HG02943 (cell line): ENCODE measurements at regions not wholly inside any gene's neighbourhood (a gene's known extent, or its start where the extent isn't known, plus 50 kb on each side); places are given as distances from the start of the nearest gene placed in this dataset.

Experiments
- ATAC-seq: cut with Tn5 transposase; IDR thresholded peaks from one replicate; pipeline ENCODE4 v1.9.1; 2021; ENCODE audit warnings: mild to moderate bottlenecking, low read depth, moderate library complexity; ENCODE audit not compliant: unreplicated experiment

DNA sequence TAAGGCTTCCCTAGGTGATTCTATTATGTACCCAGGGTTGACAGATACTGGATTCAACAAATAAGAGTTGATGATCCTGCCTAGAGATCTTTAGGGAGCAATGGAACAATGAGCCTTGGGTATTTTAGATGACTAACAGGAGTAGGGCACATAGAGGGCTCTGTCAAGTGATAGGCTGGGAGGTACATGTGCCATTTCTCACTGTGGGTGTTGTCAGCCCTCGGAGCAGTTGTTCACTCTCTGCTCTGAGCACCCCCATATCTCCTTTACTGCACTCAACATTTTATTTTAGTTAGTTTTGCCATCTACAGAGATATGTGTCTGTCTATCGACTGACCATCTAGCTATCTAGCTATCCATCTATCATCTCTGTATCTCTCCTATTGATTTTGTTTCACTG lies 950.6 kb downstream of the TYW1 start:
- ATAC-seq, result no peak

DNA sequence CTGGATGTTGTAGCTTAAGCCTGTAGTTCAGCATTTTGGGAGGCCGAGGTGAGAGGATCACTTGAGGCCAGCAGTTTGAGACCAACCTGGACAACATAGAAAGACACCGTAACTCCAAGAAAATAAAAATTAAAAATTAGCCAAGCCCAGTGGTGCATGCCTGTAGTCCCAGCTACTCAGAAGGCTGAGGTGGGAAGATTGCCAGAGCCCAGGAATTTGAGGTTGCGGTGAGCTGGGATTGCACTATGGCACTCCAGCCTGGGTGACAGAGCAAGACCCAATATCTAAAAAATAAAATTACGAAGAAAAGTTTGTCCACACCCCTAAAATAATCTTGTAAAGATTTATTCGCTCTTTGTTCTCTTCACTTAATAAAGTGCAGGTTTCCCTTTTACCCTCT lies 951.0 kb downstream of the TYW1 start:
- ATAC-seq, result no peak

DNA sequence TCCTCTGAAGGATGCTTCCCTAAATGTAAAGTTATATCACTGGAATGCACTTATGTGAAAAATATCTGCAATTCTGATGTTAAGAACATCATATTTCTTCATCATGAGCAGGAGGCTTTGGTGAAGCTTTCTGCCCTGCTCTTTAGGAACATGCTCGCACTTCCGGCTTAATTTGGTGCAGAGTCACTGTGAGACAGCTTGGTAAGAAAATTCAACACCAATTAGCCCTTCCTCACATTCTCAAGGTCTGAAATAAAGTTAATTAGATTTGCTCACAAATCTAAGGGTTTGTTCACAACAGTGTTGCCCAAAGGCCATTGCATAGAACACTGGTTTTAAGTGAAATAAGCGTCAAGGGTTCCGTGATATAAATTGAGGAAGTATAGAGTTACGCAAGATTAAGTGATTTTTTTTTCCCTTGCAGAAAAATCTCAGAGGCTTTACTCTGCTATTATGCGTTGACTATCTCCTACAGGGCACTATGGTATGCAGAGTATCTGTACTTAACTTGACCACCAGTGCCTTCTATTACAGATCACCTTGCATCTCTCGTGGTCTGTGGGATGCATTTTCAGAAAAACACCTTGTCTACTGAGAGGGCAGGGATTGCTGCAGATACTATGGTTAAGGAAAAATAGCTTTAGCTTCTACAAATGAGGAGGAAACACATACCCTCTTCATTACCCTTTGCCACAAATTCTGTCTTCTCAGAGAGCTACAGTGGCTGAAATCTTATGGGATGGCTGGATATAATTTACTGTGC lies 953.9 kb downstream of the TYW1 start:
- ATAC-seq, result no peak

DNA sequence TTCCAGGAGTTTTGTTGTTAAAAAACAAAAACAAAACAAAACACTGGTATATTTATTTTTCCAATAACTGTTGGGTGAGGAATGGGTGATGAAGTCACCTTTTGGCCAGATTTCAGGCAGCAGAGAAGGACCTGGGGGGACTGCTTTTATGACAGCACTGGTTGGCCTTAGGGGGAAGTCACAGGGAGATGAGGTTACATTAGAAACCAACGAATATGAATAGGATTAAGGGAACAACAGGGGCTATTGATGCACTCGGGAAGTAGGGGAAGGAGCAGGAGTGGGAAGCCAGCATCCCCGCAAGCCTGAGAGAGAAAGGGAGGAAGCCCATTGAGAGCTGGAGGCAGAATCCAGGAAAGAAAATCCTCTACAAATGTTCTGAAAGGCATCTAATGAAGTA lies 958.4 kb downstream of the TYW1 start:
- ATAC-seq, result no peak

DNA sequence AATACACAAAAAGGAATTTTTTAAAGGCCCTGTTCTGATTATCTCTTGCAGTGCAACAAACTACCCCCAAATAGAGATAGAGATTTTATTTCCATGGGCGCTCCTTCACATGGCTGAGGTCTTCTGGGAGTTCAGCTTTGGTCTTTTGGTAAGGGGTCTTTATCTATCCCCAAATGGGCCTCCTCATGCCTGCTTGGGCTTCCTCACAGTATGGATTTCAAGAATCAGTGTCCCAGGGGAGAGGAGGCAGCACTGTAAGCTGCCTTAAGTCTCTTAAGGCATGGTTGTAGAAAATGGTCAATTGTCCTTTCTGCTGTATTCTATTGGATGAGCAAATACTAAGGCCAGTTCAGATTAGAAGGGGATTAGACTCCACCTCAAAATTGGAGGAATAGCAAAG lies 966.2 kb downstream of the TYW1 start:
- no peak for ATAC-seq

DNA sequence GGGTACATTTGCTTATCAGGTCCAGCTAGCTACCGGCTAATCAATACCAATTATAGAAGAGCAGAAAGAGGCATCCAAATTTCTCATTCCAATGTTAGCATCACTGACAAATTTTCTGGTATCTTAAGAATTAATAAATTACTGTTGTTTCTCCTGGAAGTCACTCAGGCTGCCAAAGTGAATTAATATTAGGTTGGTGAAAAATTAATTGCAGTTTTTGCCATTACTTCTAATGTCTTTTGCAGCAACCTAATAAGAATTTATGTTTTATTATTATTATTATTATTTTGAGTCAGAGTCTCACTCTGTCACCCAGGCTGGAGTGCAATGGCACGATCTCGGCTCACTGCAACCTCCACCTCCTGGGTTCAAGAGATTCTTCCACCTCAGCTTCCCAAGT lies 979.9 kb downstream of the TYW1 start:
- no peak for ATAC-seq

DNA sequence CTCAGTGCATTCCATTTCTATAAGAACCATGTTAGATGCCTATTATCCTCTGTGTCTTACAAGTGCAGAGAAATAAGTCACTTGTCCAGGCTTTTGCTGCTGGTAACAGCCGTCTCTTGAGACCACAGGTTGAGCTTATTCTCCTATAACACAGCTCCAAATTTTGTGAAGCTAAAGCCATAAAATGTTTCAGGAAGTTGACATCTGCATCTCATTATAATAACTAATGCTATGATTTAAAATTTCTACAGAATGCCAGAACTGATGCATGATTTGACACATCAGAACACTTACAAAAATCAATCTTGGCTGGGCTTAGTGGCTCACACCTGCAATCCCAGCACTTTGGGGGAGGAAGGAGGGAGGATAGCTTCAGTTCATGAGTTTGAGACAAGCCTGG lies 986.9 kb downstream of the TYW1 start:
- no peak for ATAC-seq

DNA sequence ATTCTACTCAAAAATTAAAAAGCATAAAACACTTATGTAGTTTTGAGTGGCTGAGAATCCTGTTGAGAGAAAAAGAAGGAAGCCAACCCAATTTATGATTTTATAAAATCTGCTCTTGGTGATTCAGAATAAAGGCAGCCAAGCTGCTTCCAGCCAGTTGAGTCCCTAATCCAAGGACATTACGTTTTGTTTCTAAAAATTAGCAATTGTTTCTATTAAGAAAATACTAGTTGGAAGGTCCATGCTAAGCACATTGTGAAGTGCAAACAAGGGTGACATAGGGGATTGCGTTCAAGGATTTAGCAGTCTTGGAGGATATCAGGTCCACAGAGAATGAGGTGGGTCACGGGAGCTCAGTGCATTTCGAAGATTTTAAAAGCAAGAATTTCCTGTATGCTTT lies 987.7 kb downstream of the TYW1 start:
- ATAC-seq, result no peak

DNA sequence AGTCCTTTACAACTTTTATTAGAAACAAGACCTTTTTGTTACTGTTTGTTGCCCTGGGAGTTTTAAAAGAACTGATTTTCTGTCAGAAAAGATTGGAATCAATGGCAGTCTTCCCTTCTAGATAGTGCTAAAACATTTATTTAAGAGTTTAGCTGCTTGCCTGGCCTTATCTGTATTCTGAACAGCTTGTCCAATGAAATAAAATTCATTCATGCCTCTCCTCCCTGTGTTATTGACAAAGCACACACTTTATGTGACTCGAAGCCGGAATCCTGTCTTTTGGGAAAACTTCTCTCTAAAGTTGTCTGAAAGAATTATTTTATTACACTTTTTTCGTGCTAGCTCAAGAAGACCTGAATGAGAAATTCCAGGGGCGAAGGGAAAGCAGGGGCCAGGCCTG lies 992.5 kb downstream of the TYW1 start:
- ATAC-seq, result no peak

DNA sequence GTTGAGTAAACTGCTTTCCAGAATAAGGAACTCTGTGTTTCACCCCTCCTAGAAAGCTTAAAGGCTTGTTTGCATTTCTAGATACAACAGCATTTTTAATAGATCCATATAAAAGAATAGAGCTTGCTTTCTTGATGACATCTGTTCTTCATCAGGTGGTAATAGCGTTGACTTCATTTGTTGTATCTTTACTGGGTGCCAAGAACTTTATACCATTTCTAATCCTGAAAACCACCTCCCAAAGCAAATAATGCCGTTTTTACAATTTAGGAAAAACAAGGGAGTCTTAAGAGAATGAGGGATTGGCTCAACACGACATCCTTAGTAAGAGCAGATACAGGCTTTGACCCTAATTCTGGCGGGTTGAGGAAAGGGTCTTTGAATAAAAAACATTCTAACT lies 993.4 kb downstream of the TYW1 start:
- no peak for ATAC-seq

DNA sequence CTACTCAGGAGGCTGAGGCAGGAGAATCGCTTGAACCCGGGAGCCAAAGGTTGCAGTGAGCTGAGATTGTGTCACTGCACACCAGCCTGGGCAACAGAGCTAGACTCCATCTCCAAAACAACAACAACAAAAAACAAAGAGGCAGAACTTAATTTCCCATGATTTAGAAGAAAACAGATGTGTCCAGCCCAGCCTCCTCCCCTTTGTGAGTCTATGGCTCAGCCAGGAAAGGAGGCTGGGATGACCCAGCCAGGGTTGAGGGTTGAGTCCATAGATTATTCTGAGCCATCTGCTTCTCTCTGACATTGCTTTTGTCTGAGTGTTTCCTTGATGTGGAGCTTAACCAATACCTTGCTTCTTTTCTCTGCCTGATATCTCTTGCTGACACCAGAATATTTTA lies 994.1 kb downstream of the TYW1 start:
- ATAC-seq, result no peak

DNA sequence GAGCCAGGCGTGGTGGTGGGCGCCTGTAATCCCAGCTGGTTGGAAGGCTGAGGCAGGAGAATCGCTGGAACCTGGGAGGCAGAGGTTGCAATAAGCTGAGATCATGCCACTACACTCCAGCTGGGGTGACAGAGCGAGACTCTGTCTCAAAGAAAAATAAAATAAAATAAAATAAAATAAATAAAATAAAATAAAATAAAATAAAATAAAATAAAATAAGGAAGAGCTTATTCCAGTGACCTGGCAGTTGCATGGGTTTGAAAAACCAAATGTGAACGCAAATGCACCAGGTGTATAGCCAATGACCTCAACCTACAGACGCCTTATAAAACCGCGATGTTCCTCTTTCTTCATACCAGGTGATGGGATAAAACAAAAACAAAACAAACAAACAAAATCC lies 995.7 kb downstream of the TYW1 start:
- ATAC-seq, result no peak

DNA sequence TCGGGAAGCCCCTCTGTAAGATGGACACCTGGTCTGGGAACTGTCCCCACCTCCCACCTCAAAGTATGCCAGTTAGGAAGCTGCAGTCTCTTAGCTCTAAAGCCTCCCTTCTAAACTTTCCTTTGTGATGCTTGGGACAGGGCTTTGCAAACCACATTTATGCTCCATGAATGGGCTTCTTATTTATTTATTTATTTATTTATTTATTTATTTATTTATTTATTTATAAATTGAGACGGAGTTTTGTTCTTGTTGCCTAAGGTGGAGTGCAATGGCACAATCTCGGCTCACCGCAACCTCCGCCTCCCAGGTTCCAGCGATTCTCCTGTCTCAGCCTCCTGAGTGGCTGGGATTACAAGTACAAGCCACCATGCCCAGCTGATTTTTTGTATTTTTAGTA lies 1009.4 kb downstream of the TYW1 start:
- ATAC-seq, result no peak

DNA sequence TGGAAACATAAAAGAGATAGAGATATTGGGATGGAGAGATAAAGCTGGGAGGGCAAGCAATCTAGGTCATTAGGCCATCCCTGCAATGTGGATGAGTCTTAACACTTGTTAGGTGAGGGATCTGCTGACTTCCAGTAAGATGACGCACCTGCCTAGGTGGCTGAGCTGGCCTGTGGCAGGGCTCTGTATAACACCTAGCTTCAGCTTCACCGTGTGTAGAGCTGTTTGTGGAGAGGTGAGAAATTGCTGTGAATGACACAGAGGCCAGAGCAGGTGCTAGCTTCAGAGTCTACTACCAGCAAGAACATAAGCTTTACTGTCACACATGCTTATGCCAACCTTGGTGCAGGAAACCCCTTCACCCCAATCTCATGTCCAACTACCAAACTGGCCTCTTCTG lies 1010.0 kb downstream of the TYW1 start:
- no peak for ATAC-seq

DNA sequence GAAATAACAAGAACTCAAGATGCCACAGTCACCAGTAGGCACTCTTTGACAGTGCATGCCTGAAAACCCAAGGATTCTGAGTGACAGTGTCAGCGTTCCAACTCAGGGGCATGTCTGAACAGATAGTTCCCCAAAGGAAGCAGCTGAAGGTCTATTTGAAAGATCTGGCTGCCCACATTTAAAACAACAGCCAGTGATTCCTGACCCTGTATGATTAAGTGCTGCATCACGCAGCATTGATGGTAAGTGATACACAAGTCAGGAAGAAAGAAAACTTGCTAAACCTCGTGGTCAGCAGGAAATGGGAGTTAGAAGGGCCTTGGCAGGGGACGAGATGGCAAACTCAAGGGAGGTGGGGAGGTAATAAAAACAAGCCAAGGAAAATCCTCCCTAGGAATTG lies 1013.1 kb downstream of the TYW1 start:
- no peak for ATAC-seq

DNA sequence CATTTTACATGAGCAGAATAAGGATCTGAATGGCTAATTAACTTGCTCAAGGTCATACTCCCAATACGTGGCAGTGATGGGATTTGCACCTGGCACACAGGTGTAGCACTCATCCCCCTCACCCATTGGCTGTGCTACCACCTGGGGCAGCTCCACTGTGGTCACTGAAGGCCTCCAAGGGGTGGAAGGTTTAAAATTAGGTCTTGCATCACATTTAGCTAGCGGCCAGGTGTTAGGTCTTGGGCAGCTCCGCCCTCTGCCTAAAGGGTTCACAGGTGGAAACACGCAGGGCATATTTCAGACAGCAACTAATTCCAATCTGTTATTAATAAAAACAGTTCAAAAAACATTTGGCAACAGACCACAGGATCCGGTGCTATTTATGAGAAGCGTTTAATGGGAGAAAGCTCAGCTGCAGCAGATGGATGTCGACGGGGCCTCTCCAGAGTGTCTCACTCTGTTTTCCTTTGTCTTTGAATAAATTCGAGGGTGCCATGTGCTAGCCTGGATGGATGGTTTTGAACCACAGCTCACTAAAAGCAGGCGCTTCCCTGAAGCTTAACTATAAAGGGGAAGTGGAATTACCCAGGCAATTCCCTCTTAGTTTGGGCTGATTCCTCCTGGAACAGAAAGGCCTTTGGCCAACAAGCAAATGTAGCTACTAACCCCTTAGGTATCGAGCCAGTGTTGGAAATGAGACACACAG lies 1017.6 kb downstream of the TYW1 start:
- no peak for ATAC-seq

DNA sequence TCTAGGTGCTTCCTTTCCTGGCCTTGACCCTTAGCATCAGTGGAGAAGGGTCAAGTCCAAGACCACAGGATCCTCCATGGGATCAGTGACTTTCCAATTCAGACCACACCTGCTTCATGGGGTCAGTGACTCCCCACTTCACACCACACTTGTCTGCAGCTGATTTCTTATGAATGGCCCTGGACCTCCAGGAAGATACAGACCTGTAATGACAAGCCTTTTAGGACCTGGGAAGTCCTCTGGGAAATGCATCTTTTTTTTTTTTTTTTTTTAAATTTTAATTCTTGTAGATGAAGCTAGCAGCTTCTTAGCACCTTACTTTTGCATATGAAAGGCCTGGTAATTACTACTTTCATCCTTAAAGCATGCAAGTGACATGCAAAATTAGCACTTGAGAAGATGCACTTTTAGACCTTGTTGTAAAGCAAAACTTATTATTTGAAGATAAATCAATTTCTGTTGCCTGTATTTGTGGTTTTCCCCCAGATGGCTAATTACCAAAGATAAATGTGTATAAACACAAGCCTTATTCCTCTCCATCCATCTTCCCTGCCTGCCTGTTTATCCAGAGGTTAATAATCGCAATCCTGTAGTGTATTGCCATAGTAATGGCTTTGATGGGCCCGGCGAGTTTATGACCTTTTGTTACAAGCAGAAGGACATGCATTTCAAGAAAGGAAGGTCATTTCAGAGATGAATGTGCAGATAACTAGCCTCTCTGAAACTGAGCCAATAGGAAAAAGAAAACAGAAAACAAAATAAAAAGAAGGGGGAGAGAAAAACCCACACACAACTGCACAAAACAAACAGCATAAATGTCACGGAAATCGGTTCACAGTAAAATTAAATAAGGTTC lies 1018.7 kb downstream of the TYW1 start:
- ATAC-seq, result no peak

DNA sequence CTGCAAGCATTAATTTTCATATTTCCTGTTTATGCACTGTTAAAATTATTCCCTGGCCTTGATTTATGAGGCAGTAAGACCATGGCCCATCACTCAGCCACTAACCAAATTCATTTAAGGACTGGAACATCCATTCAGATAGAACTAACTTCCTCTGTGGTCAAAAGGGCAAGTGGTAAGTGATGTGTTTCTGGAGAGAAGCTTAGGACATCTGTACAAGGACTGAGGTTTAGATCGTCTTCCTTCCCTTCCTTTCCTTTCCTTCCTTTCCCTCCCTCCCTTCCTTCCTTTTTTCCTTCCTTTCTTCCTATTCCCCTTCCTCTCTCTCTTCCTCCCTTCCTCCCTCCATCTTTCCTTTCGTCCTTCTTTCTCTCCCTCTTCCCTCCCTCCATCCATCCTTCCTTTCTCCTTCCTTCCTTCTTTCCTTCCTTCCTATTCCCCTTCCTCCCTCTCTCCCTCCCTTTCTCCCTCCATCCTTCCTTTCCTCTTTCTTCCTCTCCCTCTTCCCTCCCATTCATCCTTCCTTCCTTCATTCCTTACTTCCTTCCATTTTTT lies 1019.4 kb downstream of the TYW1 start:
- ATAC-seq, result no peak

DNA sequence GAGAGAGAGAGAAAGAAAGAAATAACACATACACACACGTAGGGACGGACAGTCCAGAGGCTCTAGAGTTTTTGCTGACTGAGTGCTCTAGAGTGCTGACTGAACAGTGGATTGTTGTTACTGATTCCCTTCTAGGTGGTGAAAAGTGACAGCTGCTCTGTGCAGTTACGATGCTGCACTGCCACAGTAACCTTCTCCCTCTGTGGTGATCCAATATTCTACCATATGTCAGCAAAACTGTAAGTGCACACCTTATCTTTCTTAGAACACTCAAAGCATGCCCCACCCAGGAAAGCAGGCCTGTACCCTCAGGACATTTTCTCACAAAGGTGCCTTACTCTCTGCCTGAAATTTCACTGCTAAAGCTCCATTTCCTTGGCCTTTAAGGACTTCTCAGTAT lies 1023.5 kb downstream of the TYW1 start:
- ATAC-seq, result no peak

DNA sequence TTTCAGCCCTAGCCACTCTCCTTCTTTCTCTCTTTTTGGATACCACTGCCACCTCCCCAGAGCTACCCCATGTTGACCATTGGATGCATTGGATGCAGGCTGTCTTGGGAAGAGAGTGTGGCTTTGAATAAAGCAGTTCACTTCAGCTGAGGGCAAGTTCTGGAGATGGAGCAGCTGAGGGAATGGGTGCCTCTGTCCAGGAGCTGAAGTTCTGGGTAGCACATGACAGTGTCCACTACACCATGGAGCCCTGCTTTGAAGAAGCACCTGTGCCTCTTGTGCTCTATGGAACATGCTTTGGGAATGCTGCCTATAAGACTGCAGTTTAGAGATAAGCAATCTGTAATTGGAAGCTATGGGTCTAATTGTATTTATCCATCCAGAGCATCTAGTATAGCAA lies 1028.7 kb downstream of the TYW1 start:
- no peak for ATAC-seq

DNA sequence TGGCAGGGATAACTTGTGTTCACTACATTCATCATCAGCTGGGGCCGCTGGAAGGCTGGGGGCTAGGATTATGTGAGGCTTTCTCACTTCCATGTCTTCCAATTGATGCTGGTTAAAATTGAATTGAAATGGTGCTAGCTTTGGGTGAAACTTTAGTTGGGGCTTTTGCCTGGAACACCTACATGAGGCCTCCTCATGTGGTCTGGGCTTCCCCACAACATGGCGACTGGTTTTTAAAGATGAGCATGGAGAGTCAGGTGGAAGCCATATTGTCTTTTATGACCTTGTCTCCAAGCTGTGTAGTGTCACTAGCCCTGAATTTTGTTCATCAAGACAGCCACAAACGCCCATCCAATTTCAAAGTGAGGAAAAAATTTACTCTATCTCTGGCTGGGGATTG lies 1033.9 kb downstream of the TYW1 start:
- ATAC-seq, result no peak
